ENCODE measurements at regions not wholly inside any gene's neighbourhood (a gene's known extent, or its start where the extent isn't known, plus 50 kb on each side); places are given as distances from the start of the nearest gene placed in this dataset.

DNA sequence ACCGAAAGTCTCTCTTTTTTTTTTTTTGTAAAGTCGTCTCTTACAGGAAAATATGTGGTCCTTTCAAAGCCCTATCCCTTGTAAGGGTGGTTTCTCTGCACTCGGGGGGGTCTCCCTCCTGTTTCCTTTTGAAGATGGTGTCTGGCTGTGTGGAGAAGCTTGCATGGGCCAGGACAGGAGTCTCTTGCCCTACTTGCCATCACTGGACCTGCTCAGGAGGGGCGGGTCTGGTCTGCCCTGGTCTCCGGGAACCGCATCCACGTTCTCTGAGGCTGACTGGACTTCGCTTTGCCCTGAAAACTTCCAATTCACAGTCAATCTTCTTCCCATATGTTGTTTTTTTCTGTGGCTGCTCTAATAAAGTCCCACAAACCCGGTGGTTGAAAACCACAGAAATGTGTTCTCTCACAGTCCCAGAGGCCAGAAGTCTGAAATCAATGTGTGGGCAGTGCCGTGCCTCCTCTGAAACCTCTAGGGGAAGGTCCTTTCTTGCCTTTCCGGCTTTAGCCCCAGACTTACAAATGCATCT lies 92.9 kb upstream of the IER5L start:
- Histone ChIP-seq H3K9ac (ENCODE audit: low read length) (peak overlapping the region; percentile 75), H3K27ac (ENCODE audit: low read length) (peak overlapping the region; percentile 99), H3K4me1 (ENCODE audit: low read length) (peaks cover 33% of the 10 kb centered on the region)

DNA sequence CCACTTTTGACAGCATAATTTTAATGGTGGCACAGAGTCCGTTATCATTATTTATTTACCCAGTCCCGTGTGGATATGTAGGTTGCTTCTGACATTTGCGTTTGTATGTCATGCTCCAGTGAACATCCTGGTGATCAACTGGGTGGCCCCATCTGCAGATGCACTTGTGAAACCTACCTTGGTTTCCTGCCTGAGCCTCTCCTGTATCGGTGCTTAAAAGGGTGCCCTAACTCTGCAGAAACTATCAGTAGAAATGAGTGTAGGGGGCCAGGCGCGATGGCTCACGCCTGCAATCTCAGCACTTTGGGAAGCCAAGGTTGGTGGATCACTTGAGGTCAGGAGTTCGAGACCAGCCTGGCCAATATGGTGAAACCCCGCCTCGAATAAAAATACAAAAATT lies 92.1 kb upstream of the IER5L start:
- no peak overlapping the region for H2AFZ ChIP-seq (ENCODE audit: low read length)
- no peaks in the 10 kb centered on the region for H3K79me2 ChIP-seq (ENCODE audit: low read length)
- peak overlapping the region; percentile 99 for H3K27ac ChIP-seq (ENCODE audit: low read length)
- no peak for TF ChIP-seq EZH2 (optimal IDR thresholded peaks at IDR 0.05; ENCODE audit: low read depth, low read length)
- peak overlapping the region; percentile 93 for H3K4me2 ChIP-seq (ENCODE audit: low read depth, low read length)
- H3F3A ChIP-seq (ENCODE audit: insufficient read depth, low read length): peaks cover 26% of the 10 kb centered on the region
- H3K9me3 ChIP-seq (replicated peaks; ENCODE audit: insufficient read depth, low read length): no peaks in the 10 kb centered on the region
- no peaks in the 10 kb centered on the region for H4K20me1 ChIP-seq (ENCODE audit: insufficient read depth, low read length)
- no peak overlapping the region for H3K4me3 ChIP-seq (ENCODE audit: low read length)
- H3K36me3 ChIP-seq (replicated peaks; ENCODE audit: insufficient read depth, low read length): no peaks in the 10 kb centered on the region
- H3K27me3 ChIP-seq (replicated peaks; ENCODE audit: insufficient read depth, low read length): no peaks in the 10 kb centered on the region
- H3K4me1 ChIP-seq (ENCODE audit: low read length): peaks cover 33% of the 10 kb centered on the region
- H3K9ac ChIP-seq (ENCODE audit: low read length): peak overlapping the region; percentile 75
- H3K9me2 ChIP-seq (replicated peaks; ENCODE audit: insufficient read depth, low read length): no peaks in the 10 kb centered on the region
- DNase-seq: peak; percentile 97

More for the DNA sequence above, 92.9 kb upstream of the IER5L start:
- Histone ChIP-seq H3K9me3 (replicated peaks; ENCODE audit: insufficient read depth, low read length) (no peaks in the 10 kb centered on the region), H3K4me2 (ENCODE audit: low read depth, low read length) (peak overlapping the region; percentile 93), H3K9me2 (replicated peaks; ENCODE audit: insufficient read depth, low read length) (no peaks in the 10 kb centered on the region), H2AFZ (ENCODE audit: low read length) (peak overlapping the region; percentile 16; the same call in 1 of the 2 replicates), H3K27me3 (replicated peaks; ENCODE audit: insufficient read depth, low read length) (no peaks in the 10 kb centered on the region), H3K4me3 (ENCODE audit: low read length) (peak overlapping the region; percentile 38), H3F3A (ENCODE audit: insufficient read depth, low read length) (peaks cover 26% of the 10 kb centered on the region), H3K36me3 (replicated peaks; ENCODE audit: insufficient read depth, low read length) (no peaks in the 10 kb centered on the region), H4K20me1 (ENCODE audit: insufficient read depth, low read length) (no peaks in the 10 kb centered on the region), H3K79me2 (ENCODE audit: low read length) (no peaks in the 10 kb centered on the region)
- TF ChIP-seq EZH2phosphoT487 (IDR thresholded peaks at IDR 0.05; ENCODE audit: low read length) (no peak), EZH2 (optimal IDR thresholded peaks at IDR 0.05; ENCODE audit: low read depth, low read length) (no peak)
- TF ChIP-seq, protein P1, sequence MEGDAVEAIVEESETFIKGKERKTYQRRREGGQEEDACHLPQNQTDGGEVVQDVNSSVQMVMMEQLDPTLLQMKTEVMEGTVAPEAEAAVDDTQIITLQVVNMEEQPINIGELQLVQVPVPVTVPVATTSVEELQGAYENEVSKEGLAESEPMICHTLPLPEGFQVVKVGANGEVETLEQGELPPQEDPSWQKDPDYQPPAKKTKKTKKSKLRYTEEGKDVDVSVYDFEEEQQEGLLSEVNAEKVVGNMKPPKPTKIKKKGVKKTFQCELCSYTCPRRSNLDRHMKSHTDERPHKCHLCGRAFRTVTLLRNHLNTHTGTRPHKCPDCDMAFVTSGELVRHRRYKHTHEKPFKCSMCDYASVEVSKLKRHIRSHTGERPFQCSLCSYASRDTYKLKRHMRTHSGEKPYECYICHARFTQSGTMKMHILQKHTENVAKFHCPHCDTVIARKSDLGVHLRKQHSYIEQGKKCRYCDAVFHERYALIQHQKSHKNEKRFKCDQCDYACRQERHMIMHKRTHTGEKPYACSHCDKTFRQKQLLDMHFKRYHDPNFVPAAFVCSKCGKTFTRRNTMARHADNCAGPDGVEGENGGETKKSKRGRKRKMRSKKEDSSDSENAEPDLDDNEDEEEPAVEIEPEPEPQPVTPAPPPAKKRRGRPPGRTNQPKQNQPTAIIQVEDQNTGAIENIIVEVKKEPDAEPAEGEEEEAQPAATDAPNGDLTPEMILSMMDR (IDR thresholded peaks at IDR 0.05; ENCODE audit: low read length): no peak
- DNase-seq: peak; percentile 95

DNA sequence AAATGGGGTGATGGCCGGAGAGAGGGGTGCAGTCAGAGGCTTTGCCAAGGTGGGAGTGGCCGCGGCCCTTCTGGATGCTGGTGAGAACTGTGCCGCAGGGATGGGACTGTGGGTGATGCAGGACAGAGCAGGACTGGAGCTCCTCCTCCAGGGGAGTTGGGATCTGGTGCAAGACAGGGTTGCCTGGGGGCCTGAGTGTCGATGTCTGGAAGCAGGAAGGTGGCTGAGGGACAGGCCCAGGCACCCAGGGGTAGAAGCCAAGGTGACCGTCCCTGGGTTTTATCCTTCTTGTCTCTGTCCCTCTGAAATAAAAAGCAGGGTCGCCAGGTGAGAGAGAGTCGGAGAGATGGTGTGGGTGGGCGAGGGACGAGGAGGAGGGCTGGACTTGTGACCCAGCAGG lies 89.1 kb upstream of the IER5L start:
- Histone ChIP-seq H3F3A (ENCODE audit: insufficient read depth, low read length) (peaks cover 26% of the 10 kb centered on the region), H4K20me1 (ENCODE audit: insufficient read depth, low read length) (no peaks in the 10 kb centered on the region), H3K9me3 (replicated peaks; ENCODE audit: insufficient read depth, low read length) (no peaks in the 10 kb centered on the region), H3K4me2 (ENCODE audit: low read depth, low read length) (no peak overlapping the region), H3K9ac (ENCODE audit: low read length) (no peak overlapping the region), H2AFZ (ENCODE audit: low read length) (no peak overlapping the region), H3K79me2 (ENCODE audit: low read length) (no peaks in the 10 kb centered on the region), H3K27me3 (replicated peaks; ENCODE audit: insufficient read depth, low read length) (no peaks in the 10 kb centered on the region), H3K4me1 (ENCODE audit: low read length) (peaks cover 25% of the 10 kb centered on the region), H3K27ac (ENCODE audit: low read length) (no peak overlapping the region), H3K36me3 (replicated peaks; ENCODE audit: insufficient read depth, low read length) (no peaks in the 10 kb centered on the region), H3K9me2 (replicated peaks; ENCODE audit: insufficient read depth, low read length) (no peaks in the 10 kb centered on the region), H3K4me3 (ENCODE audit: low read length) (no peak overlapping the region)
- TF ChIP-seq EZH2phosphoT487 (IDR thresholded peaks at IDR 0.05; ENCODE audit: low read length): no peak
- DNase-seq: no peak

DNA sequence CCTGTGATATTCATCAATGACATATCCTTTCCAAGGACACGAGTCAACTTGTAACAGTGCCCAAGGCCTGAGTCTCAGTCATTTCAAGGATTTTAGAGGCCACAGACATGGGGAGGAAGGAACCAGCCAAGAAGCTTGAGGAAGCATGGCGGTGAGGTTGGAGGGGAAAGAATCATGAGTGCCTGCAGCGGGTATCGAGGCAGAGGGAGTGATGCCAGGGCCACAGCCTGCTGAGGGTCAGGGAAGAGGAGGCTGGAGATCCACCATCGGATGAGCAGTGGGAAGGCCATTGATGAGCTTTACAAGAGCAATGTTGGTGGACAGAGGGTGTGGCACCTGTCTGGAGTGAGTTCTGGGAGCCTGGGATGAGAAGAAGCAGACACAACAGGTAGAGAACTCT lies 88.5 kb upstream of the IER5L start:
- Histone ChIP-seq H3F3A (ENCODE audit: insufficient read depth, low read length) (peaks cover 22% of the 10 kb centered on the region), H3K9me3 (replicated peaks; ENCODE audit: insufficient read depth, low read length) (no peaks in the 10 kb centered on the region), H4K20me1 (ENCODE audit: insufficient read depth, low read length) (no peaks in the 10 kb centered on the region), H3K27ac (ENCODE audit: low read length) (no peak overlapping the region), H3K4me1 (ENCODE audit: low read length) (peaks cover 19% of the 10 kb centered on the region), H3K9ac (ENCODE audit: low read length) (no peak overlapping the region), H2AFZ (ENCODE audit: low read length) (no peak overlapping the region), H3K4me3 (ENCODE audit: low read length) (no peak overlapping the region), H3K27me3 (replicated peaks; ENCODE audit: insufficient read depth, low read length) (no peaks in the 10 kb centered on the region), H3K4me2 (ENCODE audit: low read depth, low read length) (no peak overlapping the region), H3K36me3 (replicated peaks; ENCODE audit: insufficient read depth, low read length) (no peaks in the 10 kb centered on the region), H3K79me2 (ENCODE audit: low read length) (no peaks in the 10 kb centered on the region), H3K9me2 (replicated peaks; ENCODE audit: insufficient read depth, low read length) (no peaks in the 10 kb centered on the region)
- DNase-seq: no peak
- TF ChIP-seq EZH2phosphoT487 (IDR thresholded peaks at IDR 0.05; ENCODE audit: low read length): no peak
- TF ChIP-seq, protein P1 (IDR thresholded peaks at IDR 0.05; ENCODE audit: low read length): no peak
- no peak for TF ChIP-seq EZH2 (optimal IDR thresholded peaks at IDR 0.05; ENCODE audit: low read depth, low read length)

Measured in MM.1S (cell line).